K562 (cell line): ENCODE measurements at regions not wholly inside any gene's neighbourhood (a gene's known extent, or its start where the extent isn't known, plus 50 kb on each side); places are given as distances from the start of the nearest gene placed in this dataset.

ENCODE experiments used
- AFF1 ChIP-seq, 2 experiments: fragments of 450-650 bp; IDR thresholded peaks; 2 replicates each; pipeline ENCODE4 v1.6.1; 2018; ENCODE audit warnings: mild to moderate bottlenecking in 2 of 2, low read depth in 1 of 2; ENCODE audit not compliant: partially characterized antibody in 2 of 2
- CXXC5 ChIP-seq: fragments of 250-450 bp; sonication (Bioruptor Pico); IDR thresholded peaks from 2 replicates; pipeline ENCODE4 v1.8.0; 2022; ENCODE audit warnings: inconsistent platforms, mild to moderate bottlenecking, moderate library complexity
- KLF10 ChIP-seq: fragments of 250-450 bp; sonication (Bioruptor Pico); IDR thresholded peaks from 2 replicates; pipeline ENCODE4 v1.6.1; 2021; ENCODE audit warnings: matching md5 sums
- NFATC3 ChIP-seq: fragments of 450-650 bp; IDR thresholded peaks from 2 replicates; pipeline ENCODE4 v1.6.1; 2017; ENCODE audit warnings: mild to moderate bottlenecking
- YY1 ChIP-seq, 3 experiments: IDR thresholded peaks; 2 replicates each; pipeline ENCODE4 v1.6.1; 2011; ENCODE audit warnings: low read length in 2 of 3, mild to moderate bottlenecking in 2 of 3, moderate library complexity in 2 of 3, borderline replicate concordance in 1 of 3, control low read depth in 1 of 3, low read depth in 1 of 3; ENCODE audit not compliant: insufficient read depth in 3 of 3, insufficient replicate concordance in 2 of 3, control insufficient read depth in 1 of 3, insufficient read length in 1 of 3; ENCODE audit errors: extremely low read depth in 1 of 3
- ZKSCAN1 ChIP-seq: fragments of 150-350 bp; IDR thresholded peaks from 2 replicates; pipeline ENCODE4 v1.6.1; 2016; ENCODE audit warnings: low read depth, low read length
- ZKSCAN8 ChIP-seq: fragments of 200-800 bp; sonication (Bioruptor generic); IDR thresholded peaks from 2 replicates; pipeline ENCODE4 v1.6.1; 2016; ENCODE audit warnings: missing genetic modification characterization, missing compliant biosample characterization
- ZNF444 ChIP-seq: fragments of 250-450 bp; sonication (Bioruptor Pico); IDR thresholded peaks from 2 replicates; pipeline ENCODE4 v1.4.0; 2020; ENCODE audit warnings: mild to moderate bottlenecking, moderate library complexity

- TF ChIP-seq AFF1 (IDR thresholded peaks at IDR 0.05; ENCODE audit: low read depth in 1 of 2, partially characterized antibody in 2 of 2) (no peak), NFATC3 (no peak), KLF10 (no peak), ZKSCAN8 (no peak), CXXC5 (CRISPR knock-in tag) (no peak), ZKSCAN1 (no peak), YY1 (IDR thresholded peaks at IDR 0.05; ENCODE audit: borderline replicate concordance in 1 of 3, control insufficient read depth in 1 of 3, extremely low read depth in 1 of 3, insufficient read depth in 3 of 3, insufficient read length in 1 of 3, insufficient replicate concordance in 2 of 3, low read depth in 1 of 3, low read length in 2 of 3) (no peak), ZNF444 (CRISPR knock-in tag) (no peak)
Observed at GRCh38 chr21:16587681-16588375, 858.0 kb downstream of the USP25 start (continued).
